ENCODE measurements at regions not wholly inside any gene's neighbourhood (a gene's known extent, or its start where the extent isn't known, plus 50 kb on each side); places are given as distances from the start of the nearest gene placed in this dataset.

- TF ChIP-seq, protein P1, sequence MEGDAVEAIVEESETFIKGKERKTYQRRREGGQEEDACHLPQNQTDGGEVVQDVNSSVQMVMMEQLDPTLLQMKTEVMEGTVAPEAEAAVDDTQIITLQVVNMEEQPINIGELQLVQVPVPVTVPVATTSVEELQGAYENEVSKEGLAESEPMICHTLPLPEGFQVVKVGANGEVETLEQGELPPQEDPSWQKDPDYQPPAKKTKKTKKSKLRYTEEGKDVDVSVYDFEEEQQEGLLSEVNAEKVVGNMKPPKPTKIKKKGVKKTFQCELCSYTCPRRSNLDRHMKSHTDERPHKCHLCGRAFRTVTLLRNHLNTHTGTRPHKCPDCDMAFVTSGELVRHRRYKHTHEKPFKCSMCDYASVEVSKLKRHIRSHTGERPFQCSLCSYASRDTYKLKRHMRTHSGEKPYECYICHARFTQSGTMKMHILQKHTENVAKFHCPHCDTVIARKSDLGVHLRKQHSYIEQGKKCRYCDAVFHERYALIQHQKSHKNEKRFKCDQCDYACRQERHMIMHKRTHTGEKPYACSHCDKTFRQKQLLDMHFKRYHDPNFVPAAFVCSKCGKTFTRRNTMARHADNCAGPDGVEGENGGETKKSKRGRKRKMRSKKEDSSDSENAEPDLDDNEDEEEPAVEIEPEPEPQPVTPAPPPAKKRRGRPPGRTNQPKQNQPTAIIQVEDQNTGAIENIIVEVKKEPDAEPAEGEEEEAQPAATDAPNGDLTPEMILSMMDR (IDR thresholded peaks at IDR 0.05): no peak
- no peak for TF ChIP-seq EZH2 (IDR thresholded peaks at IDR 0.05)
Measured at GRCh38 chr20:12337601-12338000, 419.9 kb downstream of the BTBD3 start.
